WTC11 (cell line): ENCODE measurements at regions not wholly inside any gene's neighbourhood (a gene's known extent, or its start where the extent isn't known, plus 50 kb on each side); places are given as distances from the start of the nearest gene placed in this dataset.

Experiments
- CREB1 ChIP-seq: sonication (generic); formaldehyde crosslinking; IDR thresholded peaks from 2 replicates; pipeline ENCODE4 v1.8.0; 2023; ENCODE audit warnings: mild to moderate bottlenecking, missing genetic modification reagents
- ESRRA ChIP-seq: sonication (generic); formaldehyde crosslinking; IDR thresholded peaks from 2 replicates; pipeline ENCODE4 v1.8.1; 2022; ENCODE audit warnings: mild to moderate bottlenecking, missing genetic modification reagents, borderline replicate concordance
- FOXJ3 ChIP-seq: sonication (generic); formaldehyde crosslinking; IDR thresholded peaks from 2 replicates; pipeline ENCODE4 v1.9.0; 2021; ENCODE audit warnings: missing genetic modification reagents, mild to moderate bottlenecking, borderline replicate concordance
- FOXK1 ChIP-seq: sonication (generic); formaldehyde crosslinking; IDR thresholded peaks from 2 replicates; pipeline ENCODE4 v1.8.0; 2022; ENCODE audit warnings: mild to moderate bottlenecking, moderate library complexity, missing genetic modification reagents
- NR3C1 ChIP-seq: sonication (generic); formaldehyde crosslinking; conservative IDR thresholded peaks from 2 replicates; pipeline ENCODE4 v1.8.1; 2023; ENCODE audit warnings: low read depth, mild to moderate bottlenecking, missing genetic modification reagents
- TF ChIP-seq, protein P1 (sequence below): fragments of 200-600 bp; IDR thresholded peaks from 2 replicates; pipeline ENCODE4 v1.8.0; 2022; ENCODE audit warnings: antibody characterized with exemption
- TF ChIP-seq, protein P2 (sequence below): sonication (generic); formaldehyde crosslinking; IDR thresholded peaks from 2 replicates; pipeline ENCODE4 v1.8.1; 2023; ENCODE audit warnings: mild to moderate bottlenecking, missing genetic modification reagents
- TF ChIP-seq, protein P3 (sequence below): sonication (generic); formaldehyde crosslinking; IDR thresholded peaks from 2 replicates; pipeline ENCODE4 v1.8.1; 2022; ENCODE audit warnings: low read depth, missing genetic modification reagents, borderline replicate concordance
- TF ChIP-seq, protein P4 (sequence below): sonication (generic); formaldehyde crosslinking; IDR thresholded peaks from 2 replicates; pipeline ENCODE4 v1.8.1; 2023; ENCODE audit warnings: mild to moderate bottlenecking, missing genetic modification reagents, moderate library complexity
- TF ChIP-seq, protein P5 (sequence below): sonication (generic); formaldehyde crosslinking; IDR thresholded peaks from 2 replicates; pipeline ENCODE4 v1.8.1; 2023; ENCODE audit warnings: mild to moderate bottlenecking, missing genetic modification reagents, moderate library complexity
- TF ChIP-seq, protein P6 (sequence below): sonication (generic); formaldehyde crosslinking; IDR thresholded peaks from 2 replicates; pipeline ENCODE4 v1.8.1; 2022; ENCODE audit warnings: missing genetic modification reagents, borderline replicate concordance

DNA sequence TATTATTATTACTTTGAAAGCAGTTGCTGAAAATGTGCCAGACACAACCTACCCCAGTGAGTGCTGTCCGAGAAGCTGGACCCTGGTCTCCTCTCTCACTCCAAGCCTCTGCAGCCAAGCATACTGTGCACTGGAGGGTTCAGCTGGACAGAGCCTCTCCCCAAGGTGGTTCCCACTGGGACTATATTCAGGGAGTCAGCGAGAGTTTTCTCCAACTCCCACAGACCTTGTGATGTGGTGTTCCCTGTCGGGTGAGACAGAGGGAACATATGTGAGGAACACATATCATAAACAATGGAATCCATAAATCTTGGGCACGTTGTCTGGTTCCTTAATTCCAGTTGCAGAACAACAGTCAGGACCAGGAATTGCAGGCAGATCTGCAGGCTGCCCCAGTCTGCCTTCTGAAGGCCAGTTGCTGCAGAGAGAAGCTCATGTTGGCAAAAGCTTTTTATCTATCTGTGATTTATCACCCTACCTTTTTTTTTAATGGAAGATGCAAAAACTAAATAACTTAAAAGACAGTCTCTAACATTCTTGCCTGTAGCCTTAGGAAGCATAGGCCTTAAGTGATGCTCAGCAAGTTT lies 619.8 kb upstream of the TBX3 start:
- TF ChIP-seq, protein P1, sequence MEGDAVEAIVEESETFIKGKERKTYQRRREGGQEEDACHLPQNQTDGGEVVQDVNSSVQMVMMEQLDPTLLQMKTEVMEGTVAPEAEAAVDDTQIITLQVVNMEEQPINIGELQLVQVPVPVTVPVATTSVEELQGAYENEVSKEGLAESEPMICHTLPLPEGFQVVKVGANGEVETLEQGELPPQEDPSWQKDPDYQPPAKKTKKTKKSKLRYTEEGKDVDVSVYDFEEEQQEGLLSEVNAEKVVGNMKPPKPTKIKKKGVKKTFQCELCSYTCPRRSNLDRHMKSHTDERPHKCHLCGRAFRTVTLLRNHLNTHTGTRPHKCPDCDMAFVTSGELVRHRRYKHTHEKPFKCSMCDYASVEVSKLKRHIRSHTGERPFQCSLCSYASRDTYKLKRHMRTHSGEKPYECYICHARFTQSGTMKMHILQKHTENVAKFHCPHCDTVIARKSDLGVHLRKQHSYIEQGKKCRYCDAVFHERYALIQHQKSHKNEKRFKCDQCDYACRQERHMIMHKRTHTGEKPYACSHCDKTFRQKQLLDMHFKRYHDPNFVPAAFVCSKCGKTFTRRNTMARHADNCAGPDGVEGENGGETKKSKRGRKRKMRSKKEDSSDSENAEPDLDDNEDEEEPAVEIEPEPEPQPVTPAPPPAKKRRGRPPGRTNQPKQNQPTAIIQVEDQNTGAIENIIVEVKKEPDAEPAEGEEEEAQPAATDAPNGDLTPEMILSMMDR: no peak
- TF ChIP-seq, protein P2, sequence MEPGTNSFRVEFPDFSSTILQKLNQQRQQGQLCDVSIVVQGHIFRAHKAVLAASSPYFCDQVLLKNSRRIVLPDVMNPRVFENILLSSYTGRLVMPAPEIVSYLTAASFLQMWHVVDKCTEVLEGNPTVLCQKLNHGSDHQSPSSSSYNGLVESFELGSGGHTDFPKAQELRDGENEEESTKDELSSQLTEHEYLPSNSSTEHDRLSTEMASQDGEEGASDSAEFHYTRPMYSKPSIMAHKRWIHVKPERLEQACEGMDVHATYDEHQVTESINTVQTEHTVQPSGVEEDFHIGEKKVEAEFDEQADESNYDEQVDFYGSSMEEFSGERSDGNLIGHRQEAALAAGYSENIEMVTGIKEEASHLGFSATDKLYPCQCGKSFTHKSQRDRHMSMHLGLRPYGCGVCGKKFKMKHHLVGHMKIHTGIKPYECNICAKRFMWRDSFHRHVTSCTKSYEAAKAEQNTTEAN (CRISPR knock-in tag): no peak
- TF ChIP-seq, protein P3, sequence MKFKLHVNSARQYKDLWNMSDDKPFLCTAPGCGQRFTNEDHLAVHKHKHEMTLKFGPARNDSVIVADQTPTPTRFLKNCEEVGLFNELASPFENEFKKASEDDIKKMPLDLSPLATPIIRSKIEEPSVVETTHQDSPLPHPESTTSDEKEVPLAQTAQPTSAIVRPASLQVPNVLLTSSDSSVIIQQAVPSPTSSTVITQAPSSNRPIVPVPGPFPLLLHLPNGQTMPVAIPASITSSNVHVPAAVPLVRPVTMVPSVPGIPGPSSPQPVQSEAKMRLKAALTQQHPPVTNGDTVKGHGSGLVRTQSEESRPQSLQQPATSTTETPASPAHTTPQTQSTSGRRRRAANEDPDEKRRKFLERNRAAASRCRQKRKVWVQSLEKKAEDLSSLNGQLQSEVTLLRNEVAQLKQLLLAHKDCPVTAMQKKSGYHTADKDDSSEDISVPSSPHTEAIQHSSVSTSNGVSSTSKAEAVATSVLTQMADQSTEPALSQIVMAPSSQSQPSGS (CRISPR knock-in tag): no peak
- TF ChIP-seq, protein P4, sequence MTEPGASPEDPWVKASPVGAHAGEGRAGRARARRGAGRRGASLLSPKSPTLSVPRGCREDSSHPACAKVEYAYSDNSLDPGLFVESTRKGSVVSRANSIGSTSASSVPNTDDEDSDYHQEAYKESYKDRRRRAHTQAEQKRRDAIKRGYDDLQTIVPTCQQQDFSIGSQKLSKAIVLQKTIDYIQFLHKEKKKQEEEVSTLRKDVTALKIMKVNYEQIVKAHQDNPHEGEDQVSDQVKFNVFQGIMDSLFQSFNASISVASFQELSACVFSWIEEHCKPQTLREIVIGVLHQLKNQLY (CRISPR knock-in tag): no peak
- TF ChIP-seq FOXK1 (CRISPR knock-in tag): no peak
- no peak for TF ChIP-seq NR3C1 (CRISPR knock-in tag)
- TF ChIP-seq, protein P5, sequence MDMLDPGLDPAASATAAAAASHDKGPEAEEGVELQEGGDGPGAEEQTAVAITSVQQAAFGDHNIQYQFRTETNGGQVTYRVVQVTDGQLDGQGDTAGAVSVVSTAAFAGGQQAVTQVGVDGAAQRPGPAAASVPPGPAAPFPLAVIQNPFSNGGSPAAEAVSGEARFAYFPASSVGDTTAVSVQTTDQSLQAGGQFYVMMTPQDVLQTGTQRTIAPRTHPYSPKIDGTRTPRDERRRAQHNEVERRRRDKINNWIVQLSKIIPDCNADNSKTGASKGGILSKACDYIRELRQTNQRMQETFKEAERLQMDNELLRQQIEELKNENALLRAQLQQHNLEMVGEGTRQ (CRISPR knock-in tag): no peak
- TF ChIP-seq CREB1: no peak
- TF ChIP-seq, protein P6, sequence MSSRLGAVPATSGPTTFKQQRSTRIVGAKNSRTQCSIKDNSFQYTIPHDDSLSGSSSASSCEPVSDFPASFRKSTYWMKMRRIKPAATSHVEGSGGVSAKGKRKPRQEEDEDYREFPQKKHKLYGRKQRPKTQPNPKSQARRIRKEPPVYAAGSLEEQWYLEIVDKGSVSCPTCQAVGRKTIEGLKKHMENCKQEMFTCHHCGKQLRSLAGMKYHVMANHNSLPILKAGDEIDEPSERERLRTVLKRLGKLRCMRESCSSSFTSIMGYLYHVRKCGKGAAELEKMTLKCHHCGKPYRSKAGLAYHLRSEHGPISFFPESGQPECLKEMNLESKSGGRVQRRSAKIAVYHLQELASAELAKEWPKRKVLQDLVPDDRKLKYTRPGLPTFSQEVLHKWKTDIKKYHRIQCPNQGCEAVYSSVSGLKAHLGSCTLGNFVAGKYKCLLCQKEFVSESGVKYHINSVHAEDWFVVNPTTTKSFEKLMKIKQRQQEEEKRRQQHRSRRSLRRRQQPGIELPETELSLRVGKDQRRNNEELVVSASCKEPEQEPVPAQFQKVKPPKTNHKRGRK (CRISPR knock-in tag): no peak
- no peak for TF ChIP-seq ESRRA (CRISPR knock-in tag)
- TF ChIP-seq FOXJ3: no peak
